Right cardiac atrium (tissue), 5 donors: ENCODE measurements at regions not wholly inside any gene's neighbourhood (a gene's known extent, or its start where the extent isn't known, plus 50 kb on each side); places are given as distances from the start of the nearest gene placed in this dataset.

Experiments
- ATAC-seq, 2 donors: fragments of 200-7000 bp; cut with Tn5 transposase; one replicate each; pipeline versions ENCODE4 v1.8.0 to v1.9.1; 2020; ENCODE audit warnings: moderate library complexity in 2 of 2, mild to moderate bottlenecking in 1 of 2
- DNase-seq, 3 donors: peaks; one replicate each; pipeline ENCODE4 v3.0.0-alpha.2; 2020
- H3K27ac ChIP-seq: one replicate; pipeline ENCODE4 v1.5.1; 2013; ENCODE audit warnings: mild to moderate bottlenecking, low read length, control low read depth, moderate library complexity
- H3K27me3 ChIP-seq: one replicate; pipeline ENCODE4 v1.6.1; 2013; ENCODE audit not compliant: control insufficient read depth, insufficient read depth
- H3K4me1 ChIP-seq: one replicate; pipeline ENCODE4 v1.6.1; 2013; ENCODE audit warnings: low read length; ENCODE audit not compliant: control insufficient read depth, insufficient read depth
- H3K4me3 ChIP-seq: one replicate; pipeline ENCODE4 v1.5.1; 2013; ENCODE audit warnings: low read length, control low read depth
- H3K9me3 ChIP-seq: one replicate; pipeline ENCODE4 v1.6.1; 2013; ENCODE audit warnings: low read length; ENCODE audit not compliant: control insufficient read depth
- WGBS: extraction: QIAGEN DNeasy Blood & Tissue Kit; methylation state at CpG from one replicate; pipeline ENCODE4 v1.1.7; 2013; 5-methylcytosine and 5-hydroxymethylcytosine counted together
- intact Hi-C, 4 donors: fragments of 100-400 bp; cut with DNase I; formaldehyde crosslinking; loops; one replicate each; pipeline versions ENCODE4 v1.11.0 to v1.14.0; 2022 to 2023
- donor health status: healthy with polysubstance abuse.
- donor health status: DM: no; HTN: yes; CAD: no.
- donor health status: DM: no; HTN: no; CAD: no.
- donor health status: DM: no; HTN: yes; CAD: no; lungs with severe emphysema.
- donor health status: DM: yes; HTN: yes; CAD: no.

- no peaks in the 10 kb centered on the region for H3K27me3 ChIP-seq
- no peak overlapping the region for H3K4me3 ChIP-seq
- intact Hi-C loops: no loop called here
- H3K27ac ChIP-seq: no peak overlapping the region
- no peak for ATAC-seq
- no peak for DNase-seq
- no peaks in the 10 kb centered on the region for H3K9me3 ChIP-seq
- H3K4me1 ChIP-seq: no peaks in the 10 kb centered on the region
Measured at GRCh38 chr4:30879855-30880598, 159.9 kb downstream of the PCDH7 start.

DNA sequence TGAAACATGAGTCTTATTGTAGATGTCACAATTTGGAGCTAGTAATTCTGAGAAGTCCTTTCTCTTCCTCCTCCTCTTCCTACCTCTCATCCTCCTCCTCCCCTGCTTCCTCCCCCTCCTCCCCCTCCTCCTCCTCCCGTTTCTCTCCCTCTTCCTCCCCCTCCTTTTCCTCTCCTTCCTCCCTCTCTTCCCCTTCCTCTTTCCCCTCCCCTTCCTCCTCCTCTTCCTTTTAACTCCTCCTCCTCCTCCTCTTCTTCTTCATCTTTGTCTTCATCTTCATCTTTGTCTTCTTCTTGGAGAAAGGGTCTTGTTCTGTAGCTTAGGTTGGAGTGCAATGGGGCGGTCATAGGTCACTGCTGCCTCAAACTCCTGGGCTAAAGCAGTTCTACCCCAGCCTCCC, 161.8 kb downstream of the PCDH7 start:
- WGBS: 70% methylated on average over 2 of the region's 2 CpGs
- DNase-seq (no peak), ATAC-seq (no peak)
- Histone ChIP-seq H3K27ac (no peak overlapping the region), H3K4me3 (no peak overlapping the region), H3K27me3 (no peaks in the 10 kb centered on the region), H3K4me1 (no peaks in the 10 kb centered on the region), H3K9me3 (no peaks in the 10 kb centered on the region)
- intact Hi-C loops: no loop called here

GRCh38 chr4:30882443-30882842, 162.3 kb downstream of the PCDH7 start:
- Histone ChIP-seq H3K27ac (no peak overlapping the region), H3K4me3 (no peak overlapping the region), H3K9me3 (no peaks in the 10 kb centered on the region), H3K4me1 (no peaks in the 10 kb centered on the region), H3K27me3 (no peaks in the 10 kb centered on the region)
- no peak for DNase-seq
- 85% methylated on average over 1 of the region's 1 CpG for WGBS
- intact Hi-C loops: no loop called here
- ATAC-seq: no peak

DNA sequence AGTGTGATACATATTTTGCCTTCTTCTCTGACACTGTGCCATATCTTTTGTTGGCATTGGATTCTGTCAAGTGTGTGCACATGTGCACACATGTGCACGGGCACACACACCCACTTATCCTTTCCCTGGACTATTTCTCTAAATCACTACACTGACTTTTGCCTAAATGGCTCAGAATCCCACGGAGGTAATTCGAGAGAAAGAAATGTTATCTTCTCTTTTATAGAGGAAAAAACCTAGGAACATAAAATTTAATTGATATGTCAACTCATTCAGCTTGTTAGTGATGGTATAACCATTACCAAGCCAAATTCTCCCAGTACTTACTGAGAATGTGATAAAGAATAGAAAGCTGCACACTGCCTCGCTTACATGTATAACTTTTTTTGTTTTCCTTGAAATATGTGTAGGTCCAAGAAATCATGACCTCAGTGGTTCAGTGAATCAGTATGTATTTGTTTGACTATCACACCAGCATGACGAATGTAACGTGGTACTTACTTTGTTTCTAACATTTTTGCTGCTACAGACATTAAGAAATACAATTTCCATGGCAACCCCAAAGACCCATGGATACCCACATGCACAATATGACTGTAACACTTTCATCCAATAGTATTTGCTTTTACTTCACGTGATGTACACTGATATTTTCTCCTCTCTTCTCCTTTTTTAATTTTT, 163.0 kb downstream of the PCDH7 start:
- DNase-seq (no peak), ATAC-seq (no peak)
- intact Hi-C loops: no loop called here
- Histone ChIP-seq H3K4me1 (no peaks in the 10 kb centered on the region), H3K9me3 (no peaks in the 10 kb centered on the region), H3K4me3 (no peak overlapping the region), H3K27ac (no peak overlapping the region), H3K27me3 (no peaks in the 10 kb centered on the region)
- WGBS: 83% methylated on average over 7 of the region's 7 CpGs

GRCh38 chr4:30901461-30902451, 181.6 kb downstream of the PCDH7 start:
- intact Hi-C loops: no loop called here
- H3K9me3 ChIP-seq: no peaks in the 10 kb centered on the region
- H3K27ac ChIP-seq: no peak overlapping the region
- H3K4me1 ChIP-seq: no peaks in the 10 kb centered on the region
- WGBS: 72% methylated on average over 10 of the region's 10 CpGs
- H3K4me3 ChIP-seq: no peak overlapping the region
- ATAC-seq: no peak
- H3K27me3 ChIP-seq: no peaks in the 10 kb centered on the region
- no peak for DNase-seq

DNA sequence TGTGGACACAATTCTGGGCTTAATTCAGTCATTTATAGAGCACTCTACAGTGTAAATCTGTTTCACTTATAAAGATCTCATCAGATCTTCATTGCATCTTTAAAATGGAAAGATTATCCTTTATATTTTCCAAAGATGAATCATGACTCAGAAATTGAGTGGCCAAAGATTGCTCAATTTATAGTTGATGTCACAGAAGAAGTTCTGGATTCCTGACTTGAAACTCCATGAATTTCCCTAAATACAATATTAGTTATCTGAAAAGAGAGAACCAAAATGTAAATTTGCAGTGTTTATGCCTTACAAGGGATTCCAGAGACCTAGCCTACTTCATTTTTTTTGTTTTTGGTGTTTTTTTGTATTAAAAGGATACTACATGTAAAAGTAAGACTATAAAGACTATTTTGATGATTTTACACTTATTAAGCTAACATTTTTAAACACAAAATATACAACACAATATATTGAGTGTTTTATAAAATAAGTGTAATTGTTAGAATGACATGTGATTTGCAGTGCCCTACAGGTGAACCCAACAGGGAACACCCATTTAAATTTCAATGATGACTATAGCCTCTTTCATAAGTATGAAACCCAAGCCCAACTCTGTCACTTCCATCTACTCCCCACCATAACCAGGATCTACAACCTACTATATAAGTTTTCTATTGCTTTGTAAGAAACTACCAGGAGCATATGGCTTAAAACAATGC, 183.5 kb downstream of the PCDH7 start:
- Histone ChIP-seq H3K9me3 (no peaks in the 10 kb centered on the region), H3K4me1 (no peaks in the 10 kb centered on the region), H3K27ac (no peak overlapping the region), H3K4me3 (no peak overlapping the region), H3K27me3 (no peaks in the 10 kb centered on the region)
- no peak for ATAC-seq
- no peak for DNase-seq
- intact Hi-C loops: no loop called here

DNA sequence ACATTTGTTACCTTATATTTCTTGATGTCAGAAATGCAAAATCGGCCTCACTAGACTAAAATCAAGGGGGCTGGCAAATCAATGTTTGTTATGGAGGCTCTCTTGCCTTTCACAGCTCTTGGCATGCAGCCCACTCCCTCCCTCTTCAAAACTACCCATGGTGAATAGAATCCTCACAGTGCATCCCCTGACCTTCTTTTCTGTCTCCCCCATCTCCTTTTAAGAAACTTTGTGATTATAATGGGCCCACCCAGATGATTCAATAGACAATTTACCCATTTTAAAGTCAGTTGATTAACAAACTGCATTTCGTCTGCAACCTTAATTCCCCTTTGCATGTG, 184.0 kb downstream of the PCDH7 start:
- Histone ChIP-seq H3K4me1 (no peaks in the 10 kb centered on the region), H3K4me3 (no peak overlapping the region), H3K27me3 (no peaks in the 10 kb centered on the region), H3K27ac (no peak overlapping the region), H3K9me3 (no peaks in the 10 kb centered on the region)
- DNase-seq: no peak
- intact Hi-C loops: no loop called here
- 76% methylated on average over 2 of the region's 2 CpGs for WGBS
- no peak for ATAC-seq

- H3K4me3 ChIP-seq: no peak overlapping the region
- WGBS: 84% methylated on average over 2 of the region's 2 CpGs
- DNase-seq: no peak
- no peaks in the 10 kb centered on the region for H3K9me3 ChIP-seq
- no peaks in the 10 kb centered on the region for H3K27me3 ChIP-seq
- no peaks in the 10 kb centered on the region for H3K4me1 ChIP-seq
- intact Hi-C loops: no loop called here
- ATAC-seq: no peak
- no peak overlapping the region for H3K27ac ChIP-seq
Measured at GRCh38 chr4:30904588-30904987, 184.4 kb downstream of the PCDH7 start.

DNA sequence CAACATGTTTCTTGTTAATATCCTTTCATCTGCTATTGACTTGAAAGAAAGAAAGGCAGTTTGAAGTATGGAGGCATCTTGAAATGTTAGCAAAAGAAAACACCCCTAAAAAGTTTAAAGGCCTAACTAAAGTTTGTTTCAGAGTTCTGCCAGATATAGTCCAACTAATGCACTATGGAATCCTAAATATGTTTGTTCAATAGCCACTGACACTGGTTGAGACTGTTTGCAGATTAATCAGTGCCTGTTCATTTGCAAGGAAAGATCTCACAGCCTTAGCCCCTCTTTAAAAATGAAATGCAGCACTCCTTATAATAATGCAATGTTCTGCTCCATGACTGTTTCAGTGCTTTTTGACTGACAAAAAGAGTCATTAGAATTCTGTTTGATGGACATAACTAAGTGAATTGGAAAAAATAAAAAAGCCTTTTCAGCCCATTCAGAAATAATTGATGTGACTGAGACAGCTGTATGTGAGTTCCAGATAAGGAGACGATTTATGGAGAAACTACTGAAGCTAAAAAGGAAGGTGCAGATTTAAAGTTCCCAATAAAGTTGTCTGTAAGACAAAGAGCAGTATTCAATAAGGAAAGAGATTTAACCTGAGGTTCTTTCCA, 192.0 kb downstream of the PCDH7 start:
- no peak for ATAC-seq
- Histone ChIP-seq H3K4me1 (no peaks in the 10 kb centered on the region), H3K4me3 (no peak overlapping the region), H3K27me3 (no peaks in the 10 kb centered on the region), H3K27ac (no peak overlapping the region), H3K9me3 (no peaks in the 10 kb centered on the region)
- intact Hi-C loops: no loop called here
- WGBS: 15% methylated on average over 1 of the region's 1 CpG
- no peak for DNase-seq

DNA sequence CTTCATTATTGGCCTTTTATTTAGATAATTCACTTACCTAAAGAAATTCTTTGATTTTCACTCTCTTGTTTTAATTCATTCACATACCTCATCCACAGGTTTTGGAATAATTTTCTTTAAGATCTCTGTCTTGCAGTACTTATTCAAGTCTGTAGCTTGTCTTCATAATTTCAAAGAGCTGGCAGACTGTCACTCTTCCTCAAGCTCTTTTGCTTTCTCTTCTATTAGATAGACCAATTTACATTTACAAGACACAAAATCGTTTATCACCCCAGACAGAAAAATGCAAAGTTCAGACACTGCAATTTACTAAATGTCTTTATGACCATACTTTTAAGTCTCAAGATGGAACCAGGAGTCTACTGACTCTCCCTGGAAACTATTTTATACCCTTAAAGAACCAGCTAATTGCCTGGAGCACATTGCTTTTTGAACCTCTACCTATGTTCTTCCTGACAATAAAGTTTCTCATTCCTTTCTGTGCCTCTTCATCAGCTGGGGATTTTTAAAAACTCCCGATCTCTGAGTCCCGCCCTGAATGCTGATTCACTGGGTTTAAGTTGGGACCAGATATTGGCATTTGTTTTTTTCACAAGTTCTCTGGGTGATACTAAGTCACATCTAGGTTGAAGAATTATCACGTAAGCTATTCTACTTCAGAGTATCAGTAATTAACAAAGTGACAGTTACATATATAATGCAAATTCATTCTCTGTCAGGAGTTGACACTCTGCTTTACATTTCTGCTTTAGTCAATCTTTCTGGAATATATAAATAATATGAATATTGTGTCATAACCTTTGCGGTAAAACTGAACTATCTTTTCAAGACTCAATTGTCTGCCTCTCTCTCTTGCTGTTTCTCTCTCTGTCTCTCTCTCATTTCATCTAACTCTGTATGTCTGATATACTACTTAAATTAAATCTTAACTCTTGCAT, 196.4 kb downstream of the PCDH7 start:
- DNase-seq (no peak), ATAC-seq (no peak)
- intact Hi-C loops: no loop called here
- H3K4me3 ChIP-seq: no peak overlapping the region
- WGBS: 86% methylated on average over 5 of the region's 5 CpGs
- no peaks in the 10 kb centered on the region for H3K4me1 ChIP-seq
- H3K27me3 ChIP-seq: no peaks in the 10 kb centered on the region
- H3K9me3 ChIP-seq: no peaks in the 10 kb centered on the region
- no peak overlapping the region for H3K27ac ChIP-seq
